NCI-H128 (cell line): ENCODE measurements at regions not wholly inside any gene's neighbourhood (a gene's known extent, or its start where the extent isn't known, plus 50 kb on each side); places are given as distances from the start of the nearest gene placed in this dataset.

Experiments used
- DNase-seq: peaks from one replicate; lab custom pipeline; 2025; ENCODE audit not compliant: unreplicated experiment; lab: John Stamatoyannopoulos, UW

DNA sequence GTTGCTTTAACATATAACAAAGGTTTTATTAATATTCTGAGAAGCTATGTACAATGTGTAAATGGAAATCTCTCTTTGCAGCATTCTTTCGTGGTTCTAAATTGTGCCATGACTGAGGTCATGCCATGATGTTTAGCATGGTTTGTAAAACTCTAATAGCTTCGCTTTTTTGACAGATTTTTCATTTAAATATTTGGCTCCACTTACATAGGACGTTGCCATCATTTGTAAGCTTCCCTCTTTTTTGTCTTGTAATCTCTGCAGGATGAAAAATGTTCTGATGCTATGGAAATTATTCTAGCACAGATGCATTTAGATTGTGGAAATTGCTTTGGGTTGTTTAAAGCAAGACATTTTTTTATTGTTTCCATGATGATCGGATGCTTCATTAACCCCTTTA is 1054.8 kb downstream of the MAT2B start:
- DNase-seq, result no peak

DNA sequence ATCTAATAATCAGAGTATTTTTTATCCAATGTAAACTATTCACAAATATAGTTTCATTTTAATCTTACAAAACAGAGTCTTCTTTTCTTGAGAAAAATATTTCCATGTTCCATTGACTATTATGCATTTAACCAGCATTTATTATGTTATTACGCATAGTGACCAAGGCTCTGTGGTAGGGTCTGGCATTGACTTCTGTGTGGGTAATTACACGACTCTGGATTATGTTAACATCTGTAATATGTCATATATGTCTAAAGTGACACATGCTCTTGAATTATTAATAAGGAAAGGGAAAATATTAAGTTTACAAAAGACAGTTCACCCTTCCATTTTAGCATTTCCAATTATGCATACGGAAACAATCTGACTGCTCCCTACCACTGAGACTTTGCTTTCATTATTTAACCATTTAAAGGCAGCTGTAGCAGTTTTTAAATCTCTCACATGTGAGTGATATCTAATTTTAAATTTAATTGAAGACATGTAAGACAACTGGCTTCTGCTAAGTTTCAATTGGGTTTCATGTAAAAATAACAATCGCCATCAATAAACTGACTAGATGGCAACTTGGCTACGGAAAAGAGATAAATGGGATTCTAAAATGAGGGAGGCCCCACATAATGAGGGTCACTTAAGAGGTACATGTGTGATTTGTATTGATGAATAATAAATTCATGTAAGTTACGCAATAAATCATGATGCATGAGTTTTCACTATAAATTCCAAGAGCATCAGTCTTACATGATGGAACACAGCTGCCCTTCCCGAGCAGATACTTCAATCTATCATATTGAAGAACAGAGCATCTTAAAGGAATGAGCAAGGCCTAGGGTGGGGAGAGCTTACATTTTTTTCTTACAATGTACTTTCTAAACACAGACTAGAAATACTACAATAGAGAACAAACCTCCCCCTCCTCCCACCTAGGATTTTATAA is 1056.8 kb downstream of the MAT2B start:
- DNase-seq, result no peak

DNA sequence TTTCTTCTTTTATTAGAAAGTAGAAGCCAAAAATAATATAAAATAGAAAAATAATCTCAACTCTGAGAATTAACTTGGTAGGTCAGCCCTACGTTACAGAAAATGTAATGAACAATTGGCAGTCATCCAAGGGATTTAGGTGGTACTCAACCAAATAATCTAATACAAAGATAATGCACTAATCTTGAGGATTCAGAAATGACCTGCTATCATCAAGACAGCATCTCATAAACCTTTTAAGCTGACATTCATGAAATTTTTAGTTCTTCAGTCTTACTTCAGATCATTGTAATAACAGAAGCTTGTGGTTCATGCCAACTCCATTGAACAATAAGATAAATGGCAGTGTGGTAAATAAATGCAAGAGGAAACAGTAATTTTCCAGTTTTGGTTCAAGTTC is 1058.0 kb downstream of the MAT2B start:
- no peak for DNase-seq

DNA sequence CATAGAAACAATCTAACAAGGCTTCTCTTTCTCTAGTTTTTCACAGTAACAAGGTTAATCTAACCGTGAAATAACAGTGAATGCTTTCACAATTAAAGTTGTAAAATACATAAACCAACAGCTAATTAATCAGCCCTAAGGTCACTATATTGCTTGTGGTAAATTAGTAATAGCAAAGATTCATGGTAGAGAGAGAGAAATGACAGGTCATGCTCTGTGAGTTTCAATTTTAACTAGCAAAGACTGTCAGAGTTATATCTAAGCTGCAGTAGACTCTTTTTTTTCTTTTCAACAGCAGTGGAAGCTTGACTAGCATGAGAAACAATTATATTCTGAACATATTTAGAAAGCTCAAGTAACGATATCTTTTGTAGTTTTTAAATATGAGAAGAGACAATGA is 1068.0 kb downstream of the MAT2B start:
- no peak for DNase-seq

DNA sequence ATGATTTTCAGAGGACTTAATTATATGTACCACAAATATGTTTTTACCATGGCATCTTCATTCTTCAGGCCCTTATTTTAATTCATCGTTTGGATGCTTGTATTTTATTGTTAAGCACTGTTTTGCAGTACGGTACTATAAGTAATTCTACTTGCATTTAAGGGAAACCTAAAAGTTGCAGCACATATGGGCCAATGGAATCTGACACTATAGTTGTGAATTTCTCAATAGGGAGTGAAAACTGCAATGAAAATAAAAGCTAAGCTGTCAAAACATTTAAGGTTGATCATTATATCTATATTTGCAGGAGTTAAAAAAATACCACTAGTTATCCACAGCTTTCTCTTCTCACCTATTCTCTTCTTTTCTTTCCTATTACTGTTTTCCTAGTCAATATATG is 1071.8 kb downstream of the MAT2B start:
- no peak for DNase-seq

DNA sequence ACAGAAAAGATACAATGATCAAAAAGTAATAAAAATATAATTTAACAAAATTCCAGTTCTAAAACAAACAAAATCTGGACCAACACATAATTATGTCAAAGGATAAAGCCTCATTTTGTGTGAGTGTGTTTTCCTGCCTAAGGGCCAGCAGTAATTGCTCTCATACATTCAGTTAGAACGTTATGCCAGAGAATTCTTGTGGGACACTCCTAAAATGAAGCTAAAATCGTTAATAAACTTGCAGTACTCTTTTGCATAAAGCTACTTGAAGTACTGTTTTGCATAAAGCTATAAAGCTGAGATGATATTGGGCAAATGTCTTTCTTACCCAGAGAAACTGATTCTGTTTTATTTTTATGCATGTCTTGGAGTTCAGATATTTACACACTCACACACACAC is 1072.3 kb downstream of the MAT2B start:
- no peak for DNase-seq

DNA sequence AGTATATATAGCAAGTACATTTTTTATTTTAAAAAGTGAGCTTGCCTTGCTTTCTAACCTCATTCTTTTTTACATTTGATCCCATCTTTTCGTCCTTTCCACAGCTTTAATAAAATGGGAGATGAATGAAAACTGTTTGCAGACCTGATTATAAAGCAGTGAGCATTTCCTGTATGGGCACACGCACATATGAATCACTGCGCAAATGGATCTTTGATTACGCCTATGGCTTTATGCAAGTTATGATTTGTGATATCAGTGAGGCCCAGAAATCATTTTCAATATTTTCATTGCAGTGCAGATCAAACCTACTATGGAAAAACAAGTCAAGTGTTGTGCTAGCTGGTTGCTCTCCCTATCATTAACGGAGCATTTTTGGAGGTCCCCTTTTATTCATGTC is 1073.0 kb downstream of the MAT2B start:
- DNase-seq, result no peak

DNA sequence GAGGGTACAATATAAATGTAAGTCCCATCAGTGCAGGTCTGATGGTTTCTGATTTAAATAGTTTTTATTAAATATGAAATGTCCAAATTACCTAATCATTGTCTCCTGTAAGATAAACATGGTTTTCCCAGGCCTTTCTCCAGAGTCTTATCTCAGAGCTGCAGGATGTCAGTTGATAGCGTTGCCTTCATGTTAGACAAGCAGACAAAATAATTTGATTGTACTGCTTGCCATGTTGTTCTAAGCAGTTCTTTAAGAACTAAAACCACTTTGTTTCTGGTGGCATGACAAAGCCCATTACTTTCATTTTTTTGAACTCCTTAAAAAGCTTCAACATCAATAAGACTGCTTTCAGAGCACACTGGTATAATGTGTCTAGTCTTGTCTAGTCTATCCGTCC is 1073.5 kb downstream of the MAT2B start:
- no peak for DNase-seq

DNA sequence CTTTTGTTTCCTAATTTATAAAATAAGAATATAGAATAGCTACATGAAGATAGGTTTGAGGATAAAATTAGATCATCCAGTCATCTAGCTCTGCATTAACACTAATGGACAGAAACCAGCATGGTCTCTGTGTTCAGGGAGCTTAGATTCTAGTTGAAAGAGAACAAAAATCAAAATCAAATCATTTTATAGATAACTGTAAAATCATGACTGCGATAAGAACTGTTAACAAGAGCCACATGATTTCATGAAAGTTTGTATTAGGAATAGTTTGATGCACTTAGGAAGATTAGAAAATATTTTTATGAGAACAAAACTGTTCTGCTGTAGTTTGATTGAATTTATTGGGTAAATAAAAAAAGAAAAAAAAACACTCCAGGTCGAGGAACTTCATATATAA is 1074.7 kb downstream of the MAT2B start:
- no peak for DNase-seq

DNA sequence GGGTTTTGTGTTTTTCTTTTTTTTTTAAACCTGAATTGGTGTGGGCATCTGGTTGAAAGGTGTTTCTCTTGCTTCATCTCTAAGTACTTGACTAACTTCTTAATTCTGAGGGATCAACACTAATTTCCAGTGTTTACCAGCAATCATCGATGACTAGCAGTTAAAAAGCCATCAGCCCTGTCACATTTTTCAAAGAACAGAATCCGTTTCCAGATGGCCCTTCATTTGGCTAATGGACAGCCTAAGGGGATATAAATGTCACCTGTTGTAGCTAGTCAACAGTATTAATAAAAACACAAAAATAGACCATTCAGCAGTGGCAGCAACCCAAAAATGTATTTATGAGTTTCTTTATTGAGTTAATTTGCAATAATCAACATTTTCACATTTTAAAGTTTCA is 1076.5 kb downstream of the MAT2B start:
- DNase-seq, result no peak

DNA sequence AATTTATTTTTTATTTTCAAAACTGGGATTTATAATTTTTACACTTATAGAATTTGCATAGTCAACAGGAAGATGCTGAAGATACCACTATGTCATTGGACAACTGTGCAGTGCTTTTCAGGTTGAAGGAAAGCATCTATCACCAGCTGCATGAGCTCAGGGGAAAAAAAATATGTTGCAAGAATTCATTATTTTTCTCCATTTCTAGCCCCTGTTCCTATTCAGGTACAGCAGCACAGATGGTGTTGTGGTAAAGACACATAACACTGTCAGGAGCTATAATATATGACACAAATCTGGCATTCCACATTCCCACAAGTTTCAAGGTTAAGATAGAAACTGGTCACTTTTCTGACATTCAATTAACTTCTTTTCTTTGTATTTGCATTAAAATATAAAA is 1088.6 kb downstream of the MAT2B start:
- no peak for DNase-seq

DNA sequence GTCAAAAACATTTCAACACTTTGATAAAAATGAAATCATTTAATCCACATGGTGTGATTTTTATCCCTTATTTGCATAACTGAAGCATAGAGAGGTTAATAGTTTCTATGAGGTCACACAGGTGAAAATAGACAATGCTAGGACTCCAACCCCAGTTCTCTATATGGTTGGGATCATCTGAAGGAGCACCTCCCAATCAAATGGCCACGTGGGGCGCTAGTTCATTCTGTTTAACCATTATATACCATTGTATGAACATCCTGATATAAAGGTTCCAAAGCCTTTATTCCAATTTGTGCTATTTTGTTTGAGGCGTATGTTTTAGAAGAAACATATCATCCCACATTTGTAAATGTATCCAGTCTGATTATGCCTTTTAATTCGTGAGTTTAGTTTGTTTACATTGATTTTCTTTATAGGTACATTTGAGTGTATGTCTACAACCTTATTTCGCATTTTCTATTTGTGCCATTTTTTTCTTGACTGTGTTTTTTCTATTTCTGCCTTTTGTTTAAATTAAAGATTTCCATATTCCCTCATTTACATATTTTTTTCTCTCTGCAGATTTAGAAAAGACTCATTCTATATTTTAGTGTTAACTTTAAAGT is 1092.0 kb downstream of the MAT2B start:
- no peak for DNase-seq

DNA sequence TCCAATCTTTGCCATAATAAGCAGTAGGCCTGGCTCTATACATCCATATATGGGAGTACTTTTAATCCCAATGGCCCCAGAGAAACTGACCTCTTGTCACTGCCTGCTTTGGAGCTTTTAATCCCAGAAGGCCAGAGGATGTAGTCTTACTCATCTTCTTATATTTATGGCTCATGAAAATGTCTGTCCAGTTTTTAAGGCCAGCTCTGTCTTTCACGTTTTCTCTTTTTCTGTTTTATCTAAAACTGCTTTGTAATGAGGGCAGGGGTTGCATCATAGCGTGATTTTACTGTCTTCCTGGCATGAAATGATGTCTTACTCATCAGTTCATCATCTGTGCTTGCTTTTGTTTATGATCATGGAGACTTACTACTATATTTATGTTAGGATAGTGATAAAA is 1094.9 kb downstream of the MAT2B start:
- no peak for DNase-seq

DNA sequence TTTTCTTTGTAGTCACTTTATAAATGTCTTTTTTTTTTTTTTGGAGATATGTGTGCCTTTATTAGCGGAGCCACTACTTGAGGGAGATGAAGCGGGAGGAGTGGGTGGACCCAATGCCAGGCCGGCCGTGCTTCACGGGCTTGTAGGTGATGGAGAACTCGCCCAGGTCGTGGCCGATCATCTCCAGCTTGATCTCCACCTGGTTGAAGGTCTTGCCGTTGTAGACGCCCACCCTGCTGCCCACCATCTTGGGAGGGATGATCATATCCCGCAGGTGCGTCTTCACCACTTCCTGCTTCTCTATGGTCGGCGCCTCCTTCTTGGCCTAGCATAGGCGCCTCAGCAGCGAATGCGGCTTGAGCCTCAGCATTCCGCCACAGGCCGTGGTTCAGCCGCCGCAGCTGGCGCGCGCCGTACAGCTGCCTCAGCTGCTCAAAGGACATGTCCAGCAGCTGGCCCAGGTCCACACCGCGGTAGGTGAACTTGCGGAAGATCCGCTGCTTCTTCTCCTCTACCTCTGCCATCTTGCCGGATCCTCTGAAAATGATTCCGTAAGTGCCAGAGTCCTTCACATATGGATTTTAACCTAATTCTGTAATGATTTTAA is 1095.6 kb downstream of the MAT2B start:
- no peak for DNase-seq

DNA sequence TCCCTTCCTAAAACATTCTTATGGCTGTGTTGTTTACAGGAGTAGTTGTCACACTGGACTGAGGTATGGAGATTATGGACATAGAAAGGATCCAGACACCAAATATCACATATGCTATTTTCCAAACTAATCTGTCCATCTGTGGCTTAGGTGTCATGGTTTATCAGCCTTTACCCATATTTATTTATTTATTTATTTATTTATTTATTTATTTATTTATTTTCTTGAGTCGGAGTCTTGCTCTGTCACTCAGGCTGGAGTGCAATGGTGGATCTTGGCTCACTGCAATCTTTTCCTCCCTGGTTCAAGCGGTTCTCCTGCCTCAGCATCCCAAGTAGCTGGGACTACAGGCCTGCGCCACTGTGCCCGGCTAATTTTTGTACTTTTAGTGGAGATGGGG is 1103.1 kb downstream of the MAT2B start:
- DNase-seq, result no peak

DNA sequence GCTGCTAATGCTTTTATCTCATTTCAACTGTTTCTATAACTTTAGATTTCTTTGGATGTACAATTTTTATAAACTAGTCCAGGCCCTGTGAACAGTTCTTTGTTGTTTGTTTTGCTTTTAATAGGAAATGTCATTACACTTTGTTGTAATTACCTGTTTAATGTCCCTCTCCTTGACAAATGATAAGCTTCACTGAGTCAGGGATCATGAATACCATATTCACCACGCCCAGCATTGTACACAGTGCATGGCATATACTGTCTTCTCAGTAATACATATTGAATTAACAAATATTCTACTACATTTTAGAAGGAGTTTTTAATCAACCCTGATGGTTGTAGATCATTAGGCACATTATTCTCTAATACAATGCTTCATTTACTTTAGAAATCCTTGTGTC is 1105.0 kb downstream of the MAT2B start:
- no peak for DNase-seq

DNA sequence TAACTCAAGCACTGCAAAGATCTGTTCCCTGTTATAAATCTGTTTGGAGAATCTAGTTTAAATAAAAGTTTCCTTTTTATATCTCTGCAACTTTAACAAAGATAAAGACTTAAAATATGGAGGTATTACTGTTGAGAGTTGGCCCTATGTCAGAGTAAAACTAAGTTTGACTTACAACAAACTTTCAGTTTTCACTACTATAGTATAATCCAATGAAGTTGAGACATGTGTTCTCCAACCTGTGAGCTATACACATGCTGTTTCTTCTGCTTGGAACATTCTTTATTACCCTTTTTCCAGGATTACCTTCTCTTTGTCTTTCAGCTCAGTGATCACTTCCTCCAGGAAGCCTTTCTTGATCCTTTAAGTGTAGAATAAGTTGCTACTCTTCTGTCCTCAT is 1109.3 kb downstream of the MAT2B start:
- no peak for DNase-seq

DNA sequence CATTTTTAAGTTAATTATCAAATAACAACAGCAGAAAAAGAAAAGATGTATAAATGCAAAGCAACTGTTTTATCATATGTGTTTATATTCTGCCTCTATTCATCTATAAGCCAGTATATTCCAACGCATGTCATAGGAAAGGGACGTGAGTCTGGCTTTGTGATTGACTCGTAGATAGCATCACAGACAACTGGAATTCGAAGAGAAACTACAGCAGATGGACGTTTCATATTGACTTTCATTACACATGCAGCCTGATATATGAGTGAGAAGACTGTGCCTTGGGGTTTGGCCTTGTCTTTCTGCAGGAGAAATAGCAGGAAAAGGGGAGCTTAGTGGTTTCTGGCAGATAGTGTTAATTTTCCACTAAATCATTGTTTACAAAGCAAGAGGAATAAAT is 1111.9 kb downstream of the MAT2B start:
- DNase-seq, result no peak

DNA sequence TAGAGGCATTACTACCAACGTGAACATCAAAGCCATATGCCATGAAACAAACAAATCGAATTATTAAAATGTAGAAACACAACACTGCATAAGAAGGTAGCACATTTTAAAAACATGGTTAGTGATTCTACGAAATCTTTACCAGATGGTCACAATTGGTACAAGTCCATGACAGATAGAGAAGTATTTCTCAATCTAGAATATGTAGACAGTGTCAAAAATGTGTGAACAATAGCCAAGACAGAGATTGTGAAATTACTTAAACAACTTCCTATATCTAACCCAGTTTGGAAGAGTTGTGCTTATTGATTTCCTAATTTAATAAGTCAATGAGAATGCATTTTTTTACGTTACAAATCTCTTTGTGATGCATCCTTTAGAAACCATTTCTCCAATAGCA is 1121.6 kb downstream of the MAT2B start:
- DNase-seq, result no peak

DNA sequence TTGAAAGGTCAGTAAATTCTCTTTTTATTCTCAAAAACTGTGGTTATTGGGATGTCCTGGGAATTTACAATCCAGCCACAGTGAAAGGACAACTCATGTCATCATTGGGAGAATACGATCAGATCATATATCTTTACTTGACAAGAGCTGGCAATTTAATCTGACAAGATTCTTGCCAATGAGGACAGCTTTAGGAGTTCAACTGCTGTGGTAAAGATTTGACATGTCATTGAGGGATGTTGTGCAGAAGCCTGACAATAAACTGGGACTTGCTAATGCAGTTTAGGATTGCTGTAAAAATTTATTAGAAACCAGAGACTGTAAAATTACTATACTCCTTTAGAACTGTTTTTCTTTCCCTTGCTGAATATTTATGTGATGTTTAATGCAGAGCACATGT is 1131.0 kb downstream of the MAT2B start:
- DNase-seq, result no peak

DNA sequence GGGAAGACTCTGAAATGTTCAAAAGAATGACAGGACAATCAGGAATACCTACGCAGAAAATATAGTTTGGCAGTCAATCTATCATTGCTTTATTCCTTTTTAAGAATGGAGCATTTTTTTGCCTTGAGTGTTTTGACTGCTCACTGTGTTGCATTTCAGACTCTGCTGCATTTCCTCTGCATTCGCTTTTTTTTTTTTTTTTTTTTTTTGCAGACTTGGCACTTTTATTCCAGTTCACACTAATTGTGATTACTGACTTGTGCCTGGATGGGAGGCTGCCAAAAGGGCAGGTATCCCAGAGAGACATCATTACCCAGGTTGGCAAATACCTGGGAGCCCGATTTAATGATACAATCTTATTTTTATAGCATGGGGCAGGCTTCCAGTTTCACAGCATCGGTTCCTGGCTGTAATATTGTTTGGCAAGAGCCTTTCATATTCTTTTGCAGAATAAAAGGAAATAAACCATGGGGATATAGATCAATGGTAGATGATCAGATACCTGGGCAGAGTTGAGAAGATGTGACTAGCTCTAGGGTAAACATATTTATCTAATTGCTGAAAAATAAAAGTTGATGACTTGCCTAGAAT is 1132.6 kb downstream of the MAT2B start:
- DNase-seq, result no peak

DNA sequence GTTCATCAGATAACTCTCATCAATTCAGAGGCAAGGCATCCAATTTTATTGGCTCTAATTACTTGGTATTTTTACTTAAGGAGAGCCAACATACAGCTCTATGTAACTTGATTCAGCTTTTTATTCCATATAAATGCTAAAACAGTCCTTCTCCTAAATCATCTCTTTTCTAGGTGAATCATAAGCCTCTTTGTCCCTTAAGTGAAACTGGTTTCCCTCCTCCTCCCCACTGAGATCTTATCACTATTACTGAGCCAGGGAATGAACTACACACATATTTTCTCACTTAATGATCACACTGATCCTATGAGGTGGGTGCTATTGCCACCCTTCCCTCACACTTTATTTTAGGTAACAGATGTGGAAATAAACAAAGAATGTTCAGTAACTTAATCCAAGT is 1143.8 kb downstream of the MAT2B start:
- no peak for DNase-seq
